Natural killer cell (primary cell): ENCODE measurements at regions not wholly inside any gene's neighbourhood (a gene's known extent, or its start where the extent isn't known, plus 50 kb on each side); places are given as distances from the start of the nearest gene placed in this dataset.

ENCODE experiments used
- ATAC-seq, 3 donors: fragments of 150-1000 bp in 2 of 3; fragments of 200-7000 bp in 1 of 3; cut with Tn5 transposase; 1 replicate in 1 of 3; 2 replicates in 2 of 3; pipeline ENCODE4 v1.10.0; 2021; ENCODE audit warnings: mild to moderate bottlenecking in 2 of 3, moderate library complexity in 2 of 3
- DNase-seq, 2 donors: peaks; one replicate each; pipeline versions ENCODE4 v3.0.0 to v3.0.0-alpha.2; 2013 to 2021; ENCODE audit warnings: mixed read lengths in 1 of 2
- H3K27ac ChIP-seq: one replicate; pipeline ENCODE4 v1.5.1; 2013; ENCODE audit warnings: mild to moderate bottlenecking, low read length
- H3K27me3 ChIP-seq: one replicate; pipeline ENCODE4 v1.6.1; 2013; ENCODE audit warnings: low read length; ENCODE audit not compliant: control insufficient read depth, insufficient read depth
- H3K36me3 ChIP-seq: one replicate; pipeline ENCODE4 v1.6.1; 2013; ENCODE audit warnings: low read length; ENCODE audit not compliant: control insufficient read depth, insufficient read depth
- H3K4me1 ChIP-seq: one replicate; pipeline ENCODE4 v1.6.1; 2013; ENCODE audit warnings: low read length; ENCODE audit not compliant: control insufficient read depth, insufficient read depth
- H3K4me3 ChIP-seq: one replicate; pipeline ENCODE4 v1.5.1; 2013; ENCODE audit warnings: low read length
- H3K9me3 ChIP-seq: one replicate; pipeline ENCODE4 v1.6.1; 2013; ENCODE audit warnings: low read length; ENCODE audit not compliant: control insufficient read depth, insufficient read depth
- H3K27ac Mint-ChIP-seq, 2 donors: one replicate each; pipeline ENCODE4 v1.8.0; 2022; ENCODE audit warnings: mild to moderate bottlenecking in 2 of 2, mixed read lengths in 2 of 2, moderate library complexity in 1 of 2
- H3K27me3 Mint-ChIP-seq, 2 donors: one replicate each; pipeline ENCODE4 v1.8.0; 2022; ENCODE audit warnings: low read depth in 2 of 2, mixed read lengths in 2 of 2
- H3K36me3 Mint-ChIP-seq: one replicate; pipeline ENCODE4 v1.8.0; 2022; ENCODE audit warnings: mixed read lengths
- H3K4me1 Mint-ChIP-seq, 2 donors: one replicate each; pipeline ENCODE4 v1.8.0; 2022; ENCODE audit warnings: mixed read lengths in 2 of 2
- H3K4me3 Mint-ChIP-seq: one replicate; pipeline ENCODE4 v1.8.0; 2022; ENCODE audit warnings: mild to moderate bottlenecking, moderate library complexity, mixed read lengths
- H3K9me3 Mint-ChIP-seq, 2 donors: one replicate each; pipeline ENCODE4 v1.8.0; 2022; ENCODE audit warnings: mixed read lengths in 2 of 2
- WGBS: methylation state at CpG from one replicate; pipeline ENCODE4 v1.1.7; 2013; ENCODE audit warnings: missing lambda C conversion rate; ENCODE audit not compliant: insufficient coverage; 5-methylcytosine and 5-hydroxymethylcytosine counted together
- intact Hi-C: fragments of 100-400 bp; cut with micrococcal nuclease; formaldehyde crosslinking; loops from one replicate; pipeline ENCODE4 v1.14.2; 2022
- TF ChIP-seq, protein P1 (sequence below): fragments of 200-600 bp; IDR thresholded peaks from one replicate; pipeline ENCODE4 v1.8.0; 2022; ENCODE audit warnings: antibody characterized with exemption

DNA sequence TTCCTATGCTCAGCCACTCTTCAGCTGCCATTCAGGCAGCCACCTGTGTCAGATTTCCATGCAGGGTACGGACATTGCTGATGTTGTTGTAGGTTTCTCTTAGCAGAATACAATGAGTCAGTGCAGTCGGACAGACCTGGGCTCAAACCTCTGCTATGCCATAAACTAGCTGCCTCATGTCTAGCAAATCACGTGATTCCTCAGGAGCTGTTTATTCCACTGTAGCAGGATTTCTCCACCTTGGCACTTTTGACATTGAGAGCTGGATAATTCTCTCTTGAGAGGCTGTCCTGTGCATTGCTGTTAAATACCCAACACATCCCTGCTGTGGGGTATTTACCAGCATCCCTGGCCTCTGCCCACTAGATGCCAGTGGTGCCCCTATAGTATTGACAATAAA is 413.8 kb upstream of the CDH4 start:
- Mint-ChIP-seq H3K27ac (no peak overlapping the region), H3K27me3 (peaks cover 12 to 15% of the 10 kb centered on the region in 2 donors), H3K36me3 (no peaks in the 10 kb centered on the region), H3K9me3 (no peaks in the 10 kb centered on the region), H3K4me1 (no peaks in the 10 kb centered on the region), H3K4me3 (no peak overlapping the region)
- Histone ChIP-seq H3K36me3 (no peaks in the 10 kb centered on the region), H3K27ac (no peak overlapping the region), H3K4me3 (no peak overlapping the region), H3K4me1 (no peaks in the 10 kb centered on the region), H3K9me3 (no peaks in the 10 kb centered on the region), H3K27me3 (no peaks in the 10 kb centered on the region)
- DNase-seq (no peak), ATAC-seq (no peak)
- intact Hi-C loops = no loop called here
- TF ChIP-seq, protein P1, sequence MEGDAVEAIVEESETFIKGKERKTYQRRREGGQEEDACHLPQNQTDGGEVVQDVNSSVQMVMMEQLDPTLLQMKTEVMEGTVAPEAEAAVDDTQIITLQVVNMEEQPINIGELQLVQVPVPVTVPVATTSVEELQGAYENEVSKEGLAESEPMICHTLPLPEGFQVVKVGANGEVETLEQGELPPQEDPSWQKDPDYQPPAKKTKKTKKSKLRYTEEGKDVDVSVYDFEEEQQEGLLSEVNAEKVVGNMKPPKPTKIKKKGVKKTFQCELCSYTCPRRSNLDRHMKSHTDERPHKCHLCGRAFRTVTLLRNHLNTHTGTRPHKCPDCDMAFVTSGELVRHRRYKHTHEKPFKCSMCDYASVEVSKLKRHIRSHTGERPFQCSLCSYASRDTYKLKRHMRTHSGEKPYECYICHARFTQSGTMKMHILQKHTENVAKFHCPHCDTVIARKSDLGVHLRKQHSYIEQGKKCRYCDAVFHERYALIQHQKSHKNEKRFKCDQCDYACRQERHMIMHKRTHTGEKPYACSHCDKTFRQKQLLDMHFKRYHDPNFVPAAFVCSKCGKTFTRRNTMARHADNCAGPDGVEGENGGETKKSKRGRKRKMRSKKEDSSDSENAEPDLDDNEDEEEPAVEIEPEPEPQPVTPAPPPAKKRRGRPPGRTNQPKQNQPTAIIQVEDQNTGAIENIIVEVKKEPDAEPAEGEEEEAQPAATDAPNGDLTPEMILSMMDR = no peak
- 88% methylated on average over 3 of the region's 3 CpGs for WGBS

- H3K4me1 ChIP-seq = no peaks in the 10 kb centered on the region
- no peak for DNase-seq
- peaks cover 11 to 12% of the 10 kb centered on the region in 2 donors for H3K27me3 Mint-ChIP-seq
- 100% methylated on average over 2 of the region's 3 CpGs for WGBS
- no peak overlapping the region for H3K27ac ChIP-seq
- H3K4me1 Mint-ChIP-seq = no peaks in the 10 kb centered on the region
- H3K36me3 ChIP-seq = no peaks in the 10 kb centered on the region
- H3K4me3 Mint-ChIP-seq = no peak overlapping the region
- no peak overlapping the region for H3K4me3 ChIP-seq
- no peaks in the 10 kb centered on the region for H3K9me3 Mint-ChIP-seq
- no peaks in the 10 kb centered on the region for H3K36me3 Mint-ChIP-seq
- H3K27ac Mint-ChIP-seq = no peak overlapping the region
- no peak for ATAC-seq
- no peaks in the 10 kb centered on the region for H3K9me3 ChIP-seq
- TF ChIP-seq, protein P1 = no peak
- intact Hi-C loops = no loop called here
- H3K27me3 ChIP-seq = no peaks in the 10 kb centered on the region
These were observed 411.1 kb upstream of the CDH4 start for GRCh38 chr20:60840971-60841370.

DNA sequence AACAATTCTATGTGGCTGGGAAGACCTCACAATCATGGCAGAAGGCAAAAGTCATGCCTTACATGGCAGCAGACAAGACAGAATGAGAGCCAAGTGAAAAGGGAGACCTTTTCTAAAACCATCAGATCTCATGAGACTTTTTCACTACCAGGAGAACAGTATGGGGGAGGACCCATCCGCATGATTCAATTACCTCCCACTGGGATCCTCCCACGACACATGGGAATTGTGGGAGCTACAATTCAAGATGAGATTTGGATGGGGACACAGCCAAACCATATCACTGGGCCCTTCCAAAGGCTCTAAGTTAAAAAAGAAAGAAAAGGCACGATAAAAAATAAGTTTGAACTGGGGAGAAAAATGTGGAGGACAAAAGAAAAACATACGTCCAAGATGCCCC is 406.9 kb upstream of the CDH4 start:
- WGBS = 89% methylated on average over 2 of the region's 4 CpGs
- no peak overlapping the region for H3K27ac ChIP-seq
- ATAC-seq = no peak
- no peaks in the 10 kb centered on the region for H3K9me3 Mint-ChIP-seq
- no peak for DNase-seq
- H3K4me1 Mint-ChIP-seq = no peaks in the 10 kb centered on the region
- no peaks in the 10 kb centered on the region for H3K36me3 Mint-ChIP-seq
- no peaks in the 10 kb centered on the region for H3K27me3 ChIP-seq
- no peaks in the 10 kb centered on the region for H3K36me3 ChIP-seq
- peaks cover 8 to 14% of the 10 kb centered on the region in 2 donors for H3K27me3 Mint-ChIP-seq
- H3K9me3 ChIP-seq = no peaks in the 10 kb centered on the region
- no peaks in the 10 kb centered on the region for H3K4me1 ChIP-seq
- no peak overlapping the region for H3K27ac Mint-ChIP-seq
- H3K4me3 ChIP-seq = no peak overlapping the region
- TF ChIP-seq, protein P1 = no peak
- intact Hi-C loops = no loop called here
- H3K4me3 Mint-ChIP-seq = no peak overlapping the region

- Histone ChIP-seq H3K4me1 (no peaks in the 10 kb centered on the region), H3K9me3 (no peaks in the 10 kb centered on the region), H3K36me3 (no peaks in the 10 kb centered on the region), H3K27ac (no peak overlapping the region), H3K4me3 (no peak overlapping the region), H3K27me3 (no peaks in the 10 kb centered on the region)
- H3K27me3 Mint-ChIP-seq = peaks cover 7 to 27% of the 10 kb centered on the region in 2 donors
- no peaks in the 10 kb centered on the region for H3K36me3 Mint-ChIP-seq
- H3K27ac Mint-ChIP-seq = no peak overlapping the region
- intact Hi-C loops = no loop called here
- peaks cover 3 to 4% of the 10 kb centered on the region in 2 donors for H3K9me3 Mint-ChIP-seq
- H3K4me3 Mint-ChIP-seq = no peak overlapping the region
- H3K4me1 Mint-ChIP-seq = no peaks in the 10 kb centered on the region
- ATAC-seq (no peak), DNase-seq (no peak)
- WGBS = 31% methylated on average over 7 of the region's 9 CpGs
- TF ChIP-seq, protein P1 = no peak
These were observed 400.0 kb upstream of the CDH4 start for GRCh38 chr20:60851826-60852704.
